SK-N-SH treated with all-trans-retinoic acid at 6 μM for 48 hours (cell line): ENCODE measurements at regions not wholly inside any gene's neighbourhood (a gene's known extent, or its start where the extent isn't known, plus 50 kb on each side); places are given as distances from the start of the nearest gene placed in this dataset.

ENCODE experiments used
- ATAC-seq: fragments of 200-7000 bp; cut with Tn5 transposase; 3 replicates; pipeline ENCODE4 v1.9.1; 2020; ENCODE audit warnings: mild to moderate bottlenecking, moderate library complexity
- ARNTL ChIP-seq: fragments of 450-650 bp; formaldehyde crosslinking; IDR thresholded peaks from 2 replicates; pipeline ENCODE4 v1.5.0; 2020; ENCODE audit warnings: low read depth, mild to moderate bottlenecking, moderate library complexity, borderline replicate concordance
- BACH2 ChIP-seq: fragments of 250-450 bp; sonication (Bioruptor Pico); IDR thresholded peaks from 2 replicates; pipeline ENCODE4 v1.9.0; 2021; ENCODE audit warnings: mild to moderate bottlenecking, borderline replicate concordance
- CREB5 ChIP-seq: fragments of 250-450 bp; sonication (Bioruptor Pico); IDR thresholded peaks from 2 replicates; pipeline ENCODE4 v1.5.1; 2020; ENCODE audit warnings: low read depth, mild to moderate bottlenecking, moderate library complexity
- CSDC2 ChIP-seq: fragments of 250-450 bp; sonication (Bioruptor Pico); IDR thresholded peaks from 2 replicates; pipeline ENCODE4 v1.5.0; 2020; ENCODE audit warnings: mild to moderate bottlenecking, moderate library complexity
- CSRNP3 ChIP-seq: fragments of 250-450 bp; sonication (Bioruptor Pico); IDR thresholded peaks from 2 replicates; pipeline ENCODE4 v1.5.1; 2021; ENCODE audit warnings: mild to moderate bottlenecking, moderate library complexity
- ESRRG ChIP-seq: fragments of 250-450 bp; sonication (Bioruptor Pico); IDR thresholded peaks from 2 replicates; pipeline ENCODE4 v1.6.1; 2021; ENCODE audit warnings: mild to moderate bottlenecking
- GLIS3 ChIP-seq: fragments of 250-450 bp; sonication (Bioruptor Pico); IDR thresholded peaks from 2 replicates; pipeline ENCODE4 v1.5.0; 2020; ENCODE audit warnings: mild to moderate bottlenecking, moderate library complexity
- ISL1 ChIP-seq: fragments of 250-450 bp; sonication (Bioruptor Pico); IDR thresholded peaks from 2 replicates; pipeline ENCODE4 v2.1.2; 2022; ENCODE audit warnings: mild to moderate bottlenecking, moderate library complexity
- OSR1 ChIP-seq: fragments of 250-450 bp; sonication (Bioruptor Pico); IDR thresholded peaks from 2 replicates; pipeline ENCODE4 v1.8.0; 2022; ENCODE audit warnings: moderate library complexity, mild to moderate bottlenecking, inconsistent platforms
- PATZ1 ChIP-seq: fragments of 250-450 bp; sonication (Bioruptor Pico); IDR thresholded peaks from 2 replicates; pipeline ENCODE4 v1.8.0; 2020; ENCODE audit warnings: mild to moderate bottlenecking, moderate library complexity, borderline replicate concordance
- PPARA ChIP-seq: fragments of 250-450 bp; sonication (Bioruptor Pico); IDR thresholded peaks from 2 replicates; pipeline ENCODE4 v1.5.0; 2020; ENCODE audit warnings: mild to moderate bottlenecking, borderline replicate concordance
- RARB ChIP-seq: fragments of 250-450 bp; sonication (Bioruptor Pico); IDR thresholded peaks from 2 replicates; pipeline ENCODE4 v1.8.0; 2021; ENCODE audit warnings: mild to moderate bottlenecking, moderate library complexity
- SNAI2 ChIP-seq: fragments of 250-450 bp; sonication (Bioruptor Pico); IDR thresholded peaks from 2 replicates; pipeline ENCODE4 v1.5.0; 2020; ENCODE audit warnings: mild to moderate bottlenecking, moderate library complexity
- TCF4 ChIP-seq: fragments of 250-450 bp; sonication (Bioruptor Pico); IDR thresholded peaks from 2 replicates; pipeline ENCODE4 v1.8.0; 2021; ENCODE audit warnings: mild to moderate bottlenecking, moderate library complexity, borderline replicate concordance
- TOX ChIP-seq: fragments of 250-450 bp; sonication (Bioruptor Pico); IDR thresholded peaks from 2 replicates; pipeline ENCODE4 v1.8.0; 2021; ENCODE audit warnings: mild to moderate bottlenecking, moderate library complexity, borderline replicate concordance
- TSHZ2 ChIP-seq: fragments of 250-450 bp; sonication (Bioruptor Pico); IDR thresholded peaks from 2 replicates; pipeline ENCODE4 v1.5.0; 2020; ENCODE audit warnings: mild to moderate bottlenecking, moderate library complexity
- ZFP3 ChIP-seq: fragments of 250-450 bp; sonication (Bioruptor Pico); IDR thresholded peaks from 2 replicates; pipeline ENCODE4 v1.5.0; 2020; ENCODE audit warnings: mild to moderate bottlenecking, moderate library complexity
- ZFP30 ChIP-seq: fragments of 450-650 bp; formaldehyde crosslinking; IDR thresholded peaks from 2 replicates; pipeline ENCODE4 v1.5.0; 2022; ENCODE audit warnings: mild to moderate bottlenecking, moderate library complexity
- ZNF565 ChIP-seq: fragments of 450-650 bp; formaldehyde crosslinking; conservative IDR thresholded peaks from 2 replicates; pipeline ENCODE4 v1.5.0; 2020; ENCODE audit warnings: low read depth, mild to moderate bottlenecking, moderate library complexity
- ZNF8 ChIP-seq: fragments of 450-650 bp; formaldehyde crosslinking; IDR thresholded peaks from 2 replicates; pipeline ENCODE4 v1.5.0; 2020; ENCODE audit warnings: mild to moderate bottlenecking, moderate library complexity
- TF ChIP-seq, protein P1 (sequence below): fragments of 250-450 bp; sonication (Bioruptor Pico); IDR thresholded peaks from 2 replicates; pipeline ENCODE4 v1.8.0; 2021; ENCODE audit warnings: low read depth, mild to moderate bottlenecking, moderate library complexity, borderline replicate concordance

DNA sequence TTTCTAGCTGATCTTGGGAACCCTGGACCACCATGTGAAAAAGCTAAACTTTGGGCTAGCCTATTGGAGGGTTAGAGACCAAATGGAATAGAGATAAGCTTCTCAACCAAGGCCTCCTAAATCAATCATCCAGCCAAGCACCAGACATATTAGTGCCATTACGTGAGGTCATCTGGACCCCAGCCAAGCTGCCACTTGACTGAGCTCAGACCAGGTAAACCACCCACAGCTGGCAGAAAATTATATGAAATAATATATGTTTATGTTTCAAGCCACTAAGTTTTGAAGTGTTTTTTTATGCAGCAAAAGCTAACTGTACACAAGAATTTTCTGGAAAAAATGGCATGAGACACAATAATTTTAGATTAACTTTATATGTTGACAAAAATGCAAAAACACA, 82.6 kb upstream of the PCGF5 start:
- TF ChIP-seq SNAI2 (no peak), PPARA (CRISPR knock-in tag) (no peak), GLIS3 (CRISPR knock-in tag) (no peak), ZNF8 (CRISPR knock-in tag) (no peak), ZNF565 (CRISPR knock-in tag) (no peak), TCF4 (CRISPR knock-in tag) (no peak), RARB (CRISPR knock-in tag) (no peak), ISL1 (CRISPR knock-in tag) (no peak), CREB5 (CRISPR knock-in tag) (no peak), ZFP30 (CRISPR knock-in tag) (no peak), CSDC2 (CRISPR knock-in tag) (no peak)
- ATAC-seq: no peak

DNA sequence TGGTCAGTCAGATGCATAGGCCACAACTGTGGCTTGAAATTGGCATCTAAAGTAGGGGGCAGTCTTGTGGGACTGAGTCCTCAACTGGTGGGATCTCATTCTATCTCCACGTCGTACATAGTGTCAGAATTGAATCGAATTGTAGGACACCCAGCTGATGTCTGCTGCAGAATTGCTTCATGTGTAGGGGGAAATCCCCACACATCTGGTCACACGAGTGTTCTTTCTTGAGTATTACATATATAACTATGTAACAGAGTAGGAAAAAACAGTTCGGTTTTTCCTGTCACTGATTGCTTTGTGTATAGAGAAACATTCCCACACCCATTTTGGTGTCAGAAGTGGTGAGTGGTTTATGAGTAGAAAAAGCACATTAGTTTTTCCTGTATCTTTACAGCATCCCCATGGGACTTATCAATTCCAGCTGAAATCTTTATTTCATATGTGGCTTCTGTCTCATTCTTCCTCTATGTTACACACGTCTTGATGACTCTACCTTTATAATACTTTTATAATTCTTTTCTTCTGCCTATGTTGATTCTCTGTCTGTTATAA, 79.4 kb upstream of the PCGF5 start:
- ATAC-seq: no peak

More for the DNA sequence above, 79.4 kb upstream of the PCGF5 start:
- no peak for TF ChIP-seq TOX (CRISPR knock-in tag)
- TF ChIP-seq SNAI2: no peak
- no peak for TF ChIP-seq TCF4 (CRISPR knock-in tag)
- no peak for TF ChIP-seq BACH2 (CRISPR knock-in tag)
- no peak for TF ChIP-seq CREB5 (CRISPR knock-in tag)
- TF ChIP-seq GLIS3 (CRISPR knock-in tag): no peak
- no peak for TF ChIP-seq ARNTL (CRISPR knock-in tag)
- no peak for TF ChIP-seq RARB (CRISPR knock-in tag)
- TF ChIP-seq PATZ1 (CRISPR knock-in tag): no peak
- no peak for TF ChIP-seq PPARA (CRISPR knock-in tag)
- TF ChIP-seq CSDC2 (CRISPR knock-in tag): no peak
- TF ChIP-seq ZFP3 (CRISPR knock-in tag): no peak
- TF ChIP-seq, protein P1, sequence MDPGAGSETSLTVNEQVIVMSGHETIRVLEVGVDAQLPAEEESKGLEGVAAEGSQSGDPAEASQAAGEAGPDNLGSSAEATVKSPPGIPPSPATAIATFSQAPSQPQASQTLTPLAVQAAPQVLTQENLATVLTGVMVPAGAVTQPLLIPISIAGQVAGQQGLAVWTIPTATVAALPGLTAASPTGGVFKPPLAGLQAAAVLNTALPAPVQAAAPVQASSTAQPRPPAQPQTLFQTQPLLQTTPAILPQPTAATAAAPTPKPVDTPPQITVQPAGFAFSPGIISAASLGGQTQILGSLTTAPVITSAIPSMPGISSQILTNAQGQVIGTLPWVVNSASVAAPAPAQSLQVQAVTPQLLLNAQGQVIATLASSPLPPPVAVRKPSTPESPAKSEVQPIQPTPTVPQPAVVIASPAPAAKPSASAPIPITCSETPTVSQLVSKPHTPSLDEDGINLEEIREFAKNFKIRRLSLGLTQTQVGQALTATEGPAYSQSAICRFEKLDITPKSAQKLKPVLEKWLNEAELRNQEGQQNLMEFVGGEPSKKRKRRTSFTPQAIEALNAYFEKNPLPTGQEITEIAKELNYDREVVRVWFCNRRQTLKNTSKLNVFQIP (CRISPR knock-in tag): no peak
- TF ChIP-seq OSR1 (CRISPR knock-in tag): no peak
- no peak for TF ChIP-seq CSRNP3 (CRISPR knock-in tag)
- no peak for TF ChIP-seq ZFP30 (CRISPR knock-in tag)
- TF ChIP-seq ESRRG (CRISPR knock-in tag): no peak
- no peak for TF ChIP-seq TSHZ2 (CRISPR knock-in tag)
